ENCODE measurements at regions not wholly inside any gene's neighbourhood (a gene's known extent, or its start where the extent isn't known, plus 50 kb on each side); places are given as distances from the start of the nearest gene placed in this dataset.

DNA sequence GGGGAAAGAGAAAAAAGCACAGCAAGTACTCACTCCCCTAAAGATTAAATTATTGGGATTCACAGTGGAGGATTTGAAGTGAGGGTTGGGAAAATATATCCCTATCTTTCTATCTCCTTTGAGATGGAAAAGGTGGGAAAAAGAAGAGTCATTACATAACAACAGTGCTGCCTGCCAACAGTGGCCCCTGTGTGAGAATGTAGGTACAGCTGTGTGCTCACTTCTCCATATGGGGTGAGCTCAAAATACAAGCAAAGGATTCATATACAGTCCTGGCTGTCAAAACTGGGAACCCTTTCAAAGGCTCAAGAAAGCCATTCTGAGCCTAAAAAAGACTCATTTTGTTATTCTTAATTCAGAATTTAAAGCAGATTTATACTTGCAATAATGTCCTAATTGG is 458.5 kb downstream of the GPAM start:
- no peak for DNase-seq (ENCODE audit: low read depth in 2 of 2)

DNA sequence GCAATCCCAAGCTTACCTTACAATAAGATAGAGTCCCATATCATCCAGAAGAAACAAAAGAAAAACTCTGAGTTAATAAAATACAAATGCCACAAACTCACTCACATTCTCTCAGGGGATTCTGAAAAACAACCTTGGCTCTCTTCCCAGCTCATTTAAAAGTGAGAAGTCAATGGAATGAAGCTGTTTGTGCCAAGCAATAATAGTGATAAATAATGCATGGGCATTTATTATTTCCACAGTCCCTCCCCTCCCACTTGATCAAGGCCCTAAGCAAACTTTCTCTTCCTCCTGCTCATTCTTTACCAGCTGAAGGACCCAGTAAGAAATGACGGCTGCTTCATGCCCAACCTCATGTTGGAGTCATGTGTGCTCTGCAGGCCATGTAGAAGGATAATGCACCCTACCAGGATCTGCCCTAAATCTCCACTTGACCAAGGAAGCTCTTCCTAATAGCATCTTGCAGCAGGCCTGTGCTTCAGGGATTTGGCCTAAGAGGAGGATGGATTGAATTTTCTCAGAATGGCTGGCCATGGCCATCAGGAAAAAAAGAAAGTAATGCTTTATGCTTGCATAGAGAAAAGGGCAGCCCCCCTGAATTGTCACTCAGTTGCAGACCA is 451.3 kb downstream of the GPAM start:
- no peak for DNase-seq (ENCODE audit: low read depth in 2 of 2)

DNA sequence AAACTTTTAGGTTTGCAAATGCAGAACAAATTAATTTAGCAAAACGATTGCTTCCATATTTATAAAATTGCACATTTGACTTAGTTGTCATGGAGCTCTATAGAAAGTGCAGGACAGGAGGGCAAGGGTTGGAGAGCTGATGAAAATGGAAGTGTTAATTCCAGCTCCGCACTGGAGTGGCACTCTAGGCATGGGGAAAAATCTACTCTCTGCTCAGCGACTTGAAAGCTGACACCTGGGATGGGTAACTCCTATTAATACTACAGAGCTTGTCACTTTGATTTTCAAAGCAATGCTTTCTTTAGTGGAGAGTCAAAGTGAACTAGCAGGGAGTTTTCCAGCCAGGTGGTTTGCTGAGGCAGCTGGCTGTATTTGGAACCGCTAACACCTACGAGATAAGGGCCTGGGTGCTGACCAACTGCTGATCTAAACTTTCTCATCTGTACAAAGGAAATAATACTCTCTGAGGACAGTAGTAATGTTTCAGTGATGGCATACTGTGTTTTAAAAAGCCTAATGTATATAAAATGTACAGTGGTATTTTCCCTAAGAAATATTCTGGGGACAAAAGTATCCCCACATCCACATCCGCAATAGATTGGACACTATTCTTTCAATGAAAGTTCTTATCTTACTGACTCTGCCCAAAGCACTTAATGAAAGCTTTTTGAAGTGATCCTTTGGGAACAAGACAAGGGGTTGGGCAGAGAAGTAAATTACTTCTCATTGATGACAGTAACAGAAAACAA is 444.3 kb downstream of the GPAM start:
- no peak for DNase-seq (ENCODE audit: low read depth in 2 of 2)

DNA sequence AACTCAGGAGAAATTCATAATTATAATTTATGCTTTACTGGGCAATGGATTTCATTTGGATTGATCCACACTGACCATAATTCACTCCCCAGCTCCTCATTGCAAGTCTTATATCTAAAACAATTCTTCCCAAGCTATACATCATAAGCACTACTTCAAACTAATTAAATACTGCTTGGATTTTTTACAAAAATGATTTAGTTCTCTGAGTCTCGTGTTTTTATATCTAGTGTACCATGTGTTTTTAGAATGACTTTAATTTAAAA is 443.8 kb downstream of the GPAM start:
- DNase-seq (ENCODE audit: low read depth in 2 of 2), result no peak

DNA sequence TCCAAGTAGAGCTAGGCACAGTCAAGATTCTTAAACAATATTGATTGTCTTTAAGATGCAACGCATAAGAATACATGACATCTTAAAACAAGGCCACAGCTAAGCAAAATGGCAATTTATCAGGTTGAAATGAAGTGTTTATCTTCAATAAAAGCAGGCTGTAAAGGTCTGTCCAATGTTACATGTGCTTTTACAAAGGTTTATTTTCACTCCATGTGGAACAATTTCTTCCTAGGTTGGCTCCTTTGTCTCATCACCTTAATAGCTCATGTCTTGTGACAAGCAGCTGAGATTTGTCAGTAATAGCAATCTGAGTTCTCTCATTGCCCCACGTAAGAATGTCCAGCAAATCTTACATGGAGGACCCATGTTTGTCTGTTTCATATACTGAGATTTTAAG is 437.6 kb downstream of the GPAM start:
- no peak for DNase-seq (ENCODE audit: low read depth in 2 of 2)

DNA sequence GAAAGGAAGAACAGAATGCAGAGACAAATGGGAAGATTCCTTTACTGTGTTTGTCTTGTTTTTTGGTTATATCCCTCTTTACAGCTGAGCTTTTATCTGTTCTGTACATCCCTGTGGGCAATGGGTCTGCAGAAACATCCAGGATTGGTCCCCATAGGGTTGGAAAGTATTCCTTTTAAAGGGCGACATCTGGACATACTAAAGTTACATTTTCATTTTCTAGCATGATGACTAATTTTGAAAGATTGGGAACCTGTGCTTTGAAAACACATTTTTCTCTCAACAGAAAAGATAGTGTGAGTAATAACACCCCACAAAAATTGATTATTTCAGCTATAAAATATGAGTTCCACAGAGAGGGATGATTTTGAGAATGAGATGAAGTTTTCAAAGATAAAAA is 435.8 kb downstream of the GPAM start:
- DNase-seq (ENCODE audit: low read depth in 2 of 2), result no peak

DNA sequence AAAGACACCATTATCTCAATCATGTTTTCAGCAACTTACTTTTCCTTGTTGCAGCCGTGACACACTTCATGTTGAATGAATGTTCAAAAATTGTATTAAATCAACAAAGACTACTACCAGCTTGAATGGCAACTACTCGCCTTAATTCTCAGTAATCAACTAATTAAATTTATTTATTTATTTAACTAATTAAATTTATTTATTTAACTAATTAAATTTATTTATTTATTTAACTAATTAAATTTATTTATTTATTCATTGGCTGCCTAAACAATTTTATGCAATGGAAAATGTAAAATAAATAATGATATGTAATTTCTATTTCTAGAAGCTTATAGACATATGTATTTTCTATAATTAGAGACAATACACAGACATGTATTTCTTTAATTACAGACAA is 435.4 kb downstream of the GPAM start:
- DNase-seq (ENCODE audit: low read depth in 2 of 2), result no peak

DNA sequence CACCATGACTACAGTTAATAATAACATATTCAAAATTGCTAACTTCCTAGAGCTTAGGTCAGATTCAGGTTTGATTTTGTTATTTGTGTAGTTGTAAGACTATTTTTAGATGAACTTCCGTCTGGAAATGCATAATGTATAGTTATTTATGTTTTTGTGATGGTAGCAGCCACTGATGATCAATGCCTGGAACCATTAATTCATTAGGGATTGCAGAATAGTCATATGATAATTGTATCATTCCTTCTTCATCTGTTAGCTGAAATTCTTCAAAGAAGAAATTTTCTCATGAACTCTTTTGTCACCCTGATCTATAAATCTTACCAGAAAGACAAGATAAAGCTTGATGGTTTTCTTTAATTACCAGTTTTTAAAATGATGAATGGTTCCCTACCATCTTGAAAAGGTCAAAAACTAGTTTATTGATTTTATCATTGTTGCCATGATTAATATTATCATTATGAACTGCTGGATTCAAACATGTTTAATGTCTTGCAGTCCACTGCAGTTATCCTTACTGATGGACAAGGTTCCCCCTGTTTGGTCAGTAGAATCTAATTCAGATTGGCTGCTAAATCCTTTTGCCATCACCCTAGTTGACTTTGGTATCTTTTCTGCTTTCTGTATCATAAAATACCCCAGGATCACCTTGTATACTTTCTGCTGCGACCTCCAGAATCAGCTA is 433.3 kb downstream of the GPAM start:
- DNase-seq (ENCODE audit: low read depth in 2 of 2), result no peak

DNA sequence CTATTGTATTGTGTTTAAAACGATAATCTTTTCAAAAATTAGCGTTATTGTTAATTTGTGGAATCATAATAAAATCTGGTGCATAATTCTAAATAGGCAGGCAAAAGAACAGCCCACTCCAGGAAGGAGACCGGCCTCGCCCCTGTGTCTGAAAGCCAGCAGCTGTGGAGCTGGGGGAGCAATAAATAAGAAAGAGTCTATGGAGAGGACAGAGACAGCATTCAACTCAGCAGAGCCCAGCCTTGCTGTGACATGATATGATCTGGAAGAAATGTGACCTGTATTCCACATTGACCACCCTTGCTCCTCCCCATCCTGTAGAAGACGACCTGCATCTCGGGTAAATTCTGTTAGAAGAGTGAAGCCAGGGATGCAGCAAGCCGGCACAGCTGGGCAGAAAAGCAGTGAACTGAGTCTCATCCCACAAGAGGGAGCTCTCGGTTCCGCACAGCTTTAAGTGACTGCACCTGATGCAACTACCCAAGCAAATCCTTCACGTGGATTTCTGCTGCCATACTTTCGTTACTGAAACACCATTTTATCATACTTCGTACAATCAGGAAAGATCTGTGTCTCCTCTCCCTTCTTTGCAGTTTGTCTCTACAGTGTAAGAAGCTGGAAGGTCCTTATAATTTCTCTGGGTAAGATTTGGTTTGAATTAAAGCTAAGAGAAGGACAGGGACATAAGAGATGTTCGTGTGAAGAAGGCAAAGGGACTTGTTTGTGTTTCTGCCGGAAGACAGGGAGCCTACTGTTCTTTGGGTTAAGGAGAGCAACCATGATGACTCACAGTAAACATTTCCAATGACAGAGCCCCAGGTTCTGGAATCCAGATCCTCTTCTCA is 427.1 kb downstream of the GPAM start:
- DNase-seq (ENCODE audit: low read depth in 2 of 2), result no peak

DNA sequence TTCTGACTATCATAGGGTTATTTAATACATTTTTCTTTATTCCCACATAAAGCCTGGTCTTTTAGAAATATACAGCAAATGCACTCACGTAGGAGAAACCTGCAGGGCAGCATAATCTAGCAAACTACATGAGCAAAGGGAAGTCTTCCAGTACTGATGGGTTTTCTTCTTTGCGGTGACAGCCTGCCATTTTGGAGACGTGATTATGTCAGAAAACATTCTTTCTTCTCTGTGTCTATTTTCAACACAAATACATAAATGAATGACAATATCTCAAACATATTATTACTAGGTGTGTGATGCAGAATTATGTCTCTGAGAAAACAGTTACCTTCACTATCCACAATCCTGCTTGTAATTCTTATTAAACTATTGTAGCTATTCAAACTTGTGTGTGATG is 425.0 kb downstream of the GPAM start:
- DNase-seq (ENCODE audit: low read depth in 2 of 2), result no peak

DNA sequence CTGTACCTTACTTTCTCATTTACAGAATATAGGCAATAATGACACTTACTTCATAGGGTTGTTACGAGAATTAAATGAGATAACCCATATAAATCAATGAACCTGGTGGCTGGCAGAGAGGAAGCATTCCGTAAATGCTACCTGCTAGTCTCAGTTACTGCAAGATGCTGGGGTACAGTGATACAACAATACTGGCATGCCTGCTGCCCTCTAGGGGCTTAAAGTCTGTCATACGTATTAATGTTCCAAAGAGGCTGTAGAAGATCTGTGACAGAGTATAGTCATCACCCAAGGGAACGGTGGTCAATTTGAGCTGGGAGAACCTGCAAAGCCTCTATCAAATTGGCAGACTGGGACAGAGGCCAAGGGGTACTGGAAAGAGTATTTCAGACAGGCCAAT is 421.5 kb downstream of the GPAM start:
- no peak for DNase-seq (ENCODE audit: low read depth in 2 of 2)

DNA sequence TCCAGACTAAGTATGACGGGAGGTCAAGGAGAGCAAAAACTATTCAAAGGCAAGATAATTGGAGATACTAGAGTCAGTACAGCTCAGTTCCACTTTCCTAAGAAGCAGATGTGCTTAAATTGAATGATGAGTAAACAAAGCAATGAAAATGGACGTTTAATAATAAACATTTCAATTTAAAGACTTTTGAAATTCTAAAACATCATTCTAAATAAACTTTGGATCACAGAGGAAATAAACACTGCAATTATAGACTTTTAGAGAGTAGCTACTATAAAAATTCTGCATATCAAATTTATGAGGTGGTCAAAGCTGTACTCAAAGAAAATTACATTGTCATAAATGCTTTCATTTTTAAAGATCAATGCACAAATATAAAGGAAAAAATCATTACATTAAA is 418.3 kb downstream of the GPAM start:
- no peak for DNase-seq (ENCODE audit: low read depth in 2 of 2)

DNA sequence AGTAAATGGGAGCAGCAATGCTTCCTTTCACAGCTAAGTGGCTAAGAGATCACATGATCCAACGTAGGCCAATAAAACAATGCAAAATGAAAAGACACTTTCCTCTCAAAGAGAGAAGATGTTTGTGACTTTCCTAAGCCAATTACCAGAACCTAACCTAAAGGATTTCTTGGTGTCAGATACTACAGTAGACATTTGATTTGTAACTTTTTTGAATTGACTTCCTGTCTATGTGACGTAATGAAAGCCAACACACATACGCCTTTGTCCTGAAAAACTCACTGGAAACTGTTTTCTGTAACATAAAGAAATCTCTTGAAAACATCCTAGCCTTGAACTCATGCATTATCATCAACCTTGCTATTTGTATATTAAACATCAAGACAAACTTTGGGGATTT is 417.1 kb downstream of the GPAM start:
- DNase-seq (ENCODE audit: low read depth in 2 of 2), result no peak

DNA sequence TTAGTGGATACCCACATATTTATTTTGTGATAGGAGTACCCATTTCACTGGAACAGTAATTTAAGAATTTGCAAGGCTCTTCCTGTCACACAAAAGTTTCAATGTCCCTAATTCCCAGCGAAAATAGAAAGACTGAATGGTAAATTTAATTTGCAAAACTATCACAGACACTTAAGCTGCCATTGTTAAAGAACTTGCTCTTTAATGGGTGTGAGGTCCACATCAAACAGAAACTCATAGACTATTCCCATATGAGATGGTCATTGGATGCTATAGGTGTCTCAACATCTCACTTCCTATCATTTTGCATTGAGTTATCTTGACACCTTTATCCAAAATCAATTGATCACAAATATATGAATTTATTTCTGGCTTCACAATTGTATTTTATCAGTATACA is 415.9 kb downstream of the GPAM start:
- DNase-seq (ENCODE audit: low read depth in 2 of 2), result no peak

DNA sequence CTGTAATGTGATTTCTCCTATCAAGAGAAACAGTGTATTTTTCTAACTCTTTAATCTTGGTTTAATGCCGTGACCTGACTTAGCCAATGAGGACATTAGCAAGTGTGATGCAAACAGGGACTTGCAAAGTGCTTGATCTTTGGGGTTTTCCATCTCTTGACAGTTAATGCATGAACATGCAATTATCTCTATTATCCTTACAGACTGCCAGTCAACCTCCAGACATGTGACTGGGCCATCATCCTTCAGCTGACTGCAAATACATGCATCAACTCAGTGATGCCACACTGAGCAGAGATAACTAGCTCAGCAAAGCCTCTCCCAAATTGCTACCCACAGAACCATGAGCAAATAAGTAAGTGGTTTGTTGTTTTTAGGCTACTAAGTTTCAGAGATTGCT is 409.6 kb downstream of the GPAM start:
- no peak for DNase-seq (ENCODE audit: low read depth in 2 of 2)

DNA sequence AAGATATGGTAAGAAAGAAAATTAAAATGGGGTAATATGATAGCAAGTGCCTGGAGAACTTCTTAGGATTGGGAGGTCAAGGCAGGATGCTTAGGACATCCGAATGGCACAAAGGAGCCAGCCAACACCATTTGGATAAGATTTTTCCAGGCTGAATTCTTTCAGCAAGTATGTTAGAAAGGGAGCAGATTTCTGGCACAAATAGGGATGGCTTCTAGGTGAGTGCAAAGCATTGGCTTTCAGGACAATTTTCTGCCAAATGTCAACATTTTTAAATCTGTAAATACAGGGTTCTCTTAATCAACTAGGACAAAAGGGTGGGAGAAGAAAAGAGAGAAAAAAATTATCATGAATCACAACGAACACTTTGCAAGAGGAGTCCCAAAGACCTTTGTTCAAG is 409.1 kb downstream of the GPAM start:
- no peak for DNase-seq (ENCODE audit: low read depth in 2 of 2)

DNA sequence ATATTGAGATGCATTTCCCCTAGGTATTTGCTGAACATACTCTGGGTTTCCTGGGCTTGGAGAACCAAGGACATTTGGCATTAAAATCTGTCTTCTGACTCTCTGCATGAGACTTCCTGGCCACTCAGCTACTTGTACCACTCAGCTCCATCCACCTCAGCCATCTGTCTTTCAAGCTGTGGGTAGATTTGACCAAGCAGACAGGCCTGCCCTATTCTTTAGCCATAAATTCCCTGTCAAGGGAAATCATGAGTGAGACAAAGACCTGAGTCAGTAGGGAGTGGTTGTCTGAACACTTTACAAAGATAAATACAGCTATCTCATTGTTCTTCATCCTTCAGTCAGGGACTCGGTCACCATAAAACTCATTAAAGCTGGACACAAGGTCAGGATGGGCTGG is 399.1 kb downstream of the GPAM start:
- no peak for DNase-seq (ENCODE audit: low read depth in 2 of 2)

DNA sequence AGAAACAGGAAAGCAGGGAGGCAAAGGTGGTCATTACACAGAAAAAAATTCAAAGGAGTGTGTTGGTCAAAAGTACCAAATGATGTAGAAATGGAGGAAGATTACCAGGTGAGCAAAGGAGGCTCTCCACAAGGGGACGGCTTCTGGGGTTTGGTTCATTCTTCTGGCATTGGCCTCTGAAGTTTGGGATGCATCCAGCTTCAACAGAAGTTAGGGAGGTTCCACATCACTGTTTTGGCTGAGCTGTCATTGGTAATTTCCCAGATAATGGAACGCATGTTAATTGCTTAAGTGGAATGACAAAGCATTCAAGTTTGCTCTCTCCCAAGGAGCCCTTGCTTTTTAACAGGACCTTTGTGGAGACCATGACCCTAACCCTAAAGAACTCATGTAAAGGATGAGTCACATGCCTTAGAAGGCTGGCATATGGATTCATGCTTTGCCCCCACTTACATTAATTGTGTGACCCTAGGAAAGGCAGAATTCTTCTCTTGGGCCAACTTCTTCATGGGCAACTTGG is 398.6 kb downstream of the GPAM start:
- DNase-seq (ENCODE audit: low read depth in 2 of 2), result no peak

DNA sequence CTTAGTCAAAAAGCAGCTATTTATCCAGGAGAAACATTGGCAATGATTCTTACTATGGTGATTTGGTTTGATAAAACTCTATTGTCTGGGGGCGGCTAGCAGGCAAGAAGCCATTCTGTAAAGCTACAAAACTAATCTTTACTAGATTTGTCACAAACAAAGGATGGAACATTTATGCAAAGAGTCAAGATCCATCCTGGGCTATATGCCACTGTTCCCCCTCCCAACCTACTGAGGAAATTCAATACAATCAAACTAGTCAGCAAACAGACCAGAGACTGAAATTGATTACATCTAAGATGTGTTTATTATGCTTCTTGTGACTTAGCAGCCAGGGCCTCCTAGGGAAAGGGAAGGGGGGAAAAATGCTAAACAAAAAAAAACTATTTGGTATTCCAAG is 397.6 kb downstream of the GPAM start:
- no peak for DNase-seq (ENCODE audit: low read depth in 2 of 2)

DNA sequence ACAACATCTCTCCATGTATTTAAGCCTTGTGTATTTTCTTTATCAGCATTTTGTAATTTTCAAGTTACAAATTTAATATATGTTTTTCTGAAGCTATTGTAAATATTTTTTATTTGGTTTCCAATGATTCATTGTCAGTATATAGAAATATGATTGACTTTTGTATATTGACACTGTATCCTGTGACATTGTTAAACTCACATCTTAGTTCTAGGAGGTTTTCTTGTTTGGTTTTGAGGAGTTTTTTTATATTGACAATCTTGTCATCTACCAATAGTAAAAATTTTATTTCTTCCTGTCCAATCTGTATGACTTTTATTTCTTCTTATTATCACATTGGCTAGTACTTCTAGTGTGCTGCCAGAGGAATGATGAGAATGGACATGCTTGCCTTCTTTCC is 393.7 kb downstream of the GPAM start:
- DNase-seq (ENCODE audit: low read depth in 2 of 2), result no peak

DNA sequence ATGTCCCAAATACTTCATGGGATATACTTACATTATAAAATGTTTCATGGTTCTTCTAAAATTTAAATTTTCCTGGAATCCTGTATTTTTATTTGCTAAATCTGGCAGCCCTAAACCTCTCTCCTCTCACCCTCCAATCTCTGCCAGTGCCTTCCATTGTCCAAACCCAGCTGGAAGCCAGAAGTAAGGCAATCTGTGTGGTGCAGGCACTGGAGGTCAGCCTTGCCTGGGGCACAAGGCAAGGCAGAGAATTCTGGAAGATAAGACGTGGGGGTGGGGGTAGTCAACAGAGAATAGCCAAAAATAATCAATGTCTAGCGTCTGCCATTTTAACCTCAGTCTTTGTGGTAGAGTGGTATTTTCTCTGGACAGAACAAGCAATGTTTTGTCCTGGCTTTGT is 381.7 kb downstream of the GPAM start:
- no peak for DNase-seq (ENCODE audit: low read depth in 2 of 2)

DNA sequence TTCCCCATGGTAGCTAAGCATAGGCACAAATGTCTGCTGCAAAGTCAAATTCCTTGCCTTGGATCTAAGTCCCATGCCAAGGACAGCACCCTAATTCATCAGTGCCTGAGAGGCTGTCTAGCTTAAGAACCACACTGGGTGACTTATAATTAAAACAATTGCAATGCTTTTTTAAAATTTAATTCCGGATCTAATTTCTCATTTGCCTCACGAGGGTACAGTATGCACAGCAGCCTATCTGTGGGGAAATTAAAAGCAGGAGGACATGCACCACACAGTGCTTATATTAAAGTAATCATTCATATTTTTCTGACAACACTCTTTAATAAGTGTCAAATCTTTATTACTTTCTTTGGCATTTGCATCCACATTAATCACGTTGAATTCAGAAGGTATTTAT is 378.8 kb downstream of the GPAM start:
- no peak for DNase-seq (ENCODE audit: low read depth in 2 of 2)

DNA sequence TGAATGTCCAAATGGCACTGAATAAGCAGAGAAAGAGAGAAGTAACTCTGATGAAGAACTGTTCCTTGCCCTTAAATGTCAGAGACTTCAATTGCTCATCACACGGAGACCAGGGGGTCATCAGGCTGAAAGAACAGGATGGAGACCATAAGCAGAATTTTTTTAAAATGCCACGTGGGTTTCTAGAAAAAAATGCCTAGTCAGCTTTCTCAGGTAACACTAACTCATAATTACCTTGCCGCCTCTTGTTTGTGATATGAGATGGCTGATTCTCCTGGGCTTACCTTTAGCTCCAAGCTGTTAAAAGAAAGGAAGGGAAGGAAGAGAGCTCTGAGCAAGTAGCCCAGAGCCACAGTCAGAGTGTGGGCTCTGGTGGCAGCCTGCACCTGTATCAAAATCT is 372.0 kb downstream of the GPAM start:
- no peak for DNase-seq (ENCODE audit: low read depth in 2 of 2)
